H1 (cell line): ENCODE measurements at regions not wholly inside any gene's neighbourhood (a gene's known extent, or its start where the extent isn't known, plus 50 kb on each side); places are given as distances from the start of the nearest gene placed in this dataset.

Experiments used
- GABPA ChIP-seq: IDR thresholded peaks from 2 replicates; pipeline ENCODE4 v1.6.1; 2011; ENCODE audit warnings: mild to moderate bottlenecking, low read length, moderate library complexity, borderline replicate concordance; ENCODE audit not compliant: insufficient read depth
- MAFK ChIP-seq: IDR thresholded peaks from 2 replicates; pipeline ENCODE4 v1.6.1; 2012; ENCODE audit warnings: low read depth, mild to moderate bottlenecking, improper control_type of control experiment, low read length
- POLR2AphosphoS5 ChIP-seq: IDR thresholded peaks from 2 replicates; pipeline ENCODE4 v1.6.1; 2011; ENCODE audit warnings: low read depth, low read length
- TF ChIP-seq, protein P1 (sequence below): IDR thresholded peaks from 2 replicates; pipeline ENCODE4 v1.6.1; 2012; ENCODE audit warnings: low read length, inconsistent platforms

DNA sequence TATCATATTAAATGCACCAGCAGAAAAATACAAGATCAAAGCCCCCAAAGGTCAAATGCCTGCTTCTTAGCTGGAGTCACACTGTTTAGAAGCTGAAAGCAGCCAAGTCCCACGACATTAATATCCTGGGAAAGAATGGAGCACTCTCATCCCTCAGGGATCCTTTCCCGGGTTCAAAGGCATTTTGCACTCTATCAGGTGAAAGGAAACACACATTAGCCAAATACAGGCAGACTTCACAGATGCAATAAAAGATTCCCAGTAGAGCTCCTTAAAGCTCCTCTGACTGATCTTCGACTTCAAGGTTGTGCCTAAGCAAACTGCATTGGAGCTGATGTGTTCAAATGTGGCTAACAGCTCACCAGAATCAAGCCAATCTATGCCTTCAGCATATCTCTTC is 158.4 kb downstream of the RNF152 start (continued):
- TF ChIP-seq, protein P1, sequence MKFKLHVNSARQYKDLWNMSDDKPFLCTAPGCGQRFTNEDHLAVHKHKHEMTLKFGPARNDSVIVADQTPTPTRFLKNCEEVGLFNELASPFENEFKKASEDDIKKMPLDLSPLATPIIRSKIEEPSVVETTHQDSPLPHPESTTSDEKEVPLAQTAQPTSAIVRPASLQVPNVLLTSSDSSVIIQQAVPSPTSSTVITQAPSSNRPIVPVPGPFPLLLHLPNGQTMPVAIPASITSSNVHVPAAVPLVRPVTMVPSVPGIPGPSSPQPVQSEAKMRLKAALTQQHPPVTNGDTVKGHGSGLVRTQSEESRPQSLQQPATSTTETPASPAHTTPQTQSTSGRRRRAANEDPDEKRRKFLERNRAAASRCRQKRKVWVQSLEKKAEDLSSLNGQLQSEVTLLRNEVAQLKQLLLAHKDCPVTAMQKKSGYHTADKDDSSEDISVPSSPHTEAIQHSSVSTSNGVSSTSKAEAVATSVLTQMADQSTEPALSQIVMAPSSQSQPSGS = no peak
- no peak for TF ChIP-seq POLR2AphosphoS5
- TF ChIP-seq GABPA = no peak
- TF ChIP-seq MAFK = no peak
